GM18498 (cell line): ENCODE measurements at regions not wholly inside any gene's neighbourhood (a gene's known extent, or its start where the extent isn't known, plus 50 kb on each side); places are given as distances from the start of the nearest gene placed in this dataset.
"Not testable (repeated sequence)": the region's sequence is repeated elsewhere in the genome, so short reads cannot be mapped to it uniquely, and the experiment has no call there.

ENCODE experiments used
- ATAC-seq: cut with Tn5 transposase; IDR thresholded peaks from one replicate; pipeline ENCODE4 v1.9.1; 2021; ENCODE audit warnings: mild to moderate bottlenecking, moderate library complexity; ENCODE audit not compliant: unreplicated experiment

GRCh38 chr21:27390384-27390783, 423.5 kb upstream of the ADAMTS5 start:
- ATAC-seq = no peak

DNA sequence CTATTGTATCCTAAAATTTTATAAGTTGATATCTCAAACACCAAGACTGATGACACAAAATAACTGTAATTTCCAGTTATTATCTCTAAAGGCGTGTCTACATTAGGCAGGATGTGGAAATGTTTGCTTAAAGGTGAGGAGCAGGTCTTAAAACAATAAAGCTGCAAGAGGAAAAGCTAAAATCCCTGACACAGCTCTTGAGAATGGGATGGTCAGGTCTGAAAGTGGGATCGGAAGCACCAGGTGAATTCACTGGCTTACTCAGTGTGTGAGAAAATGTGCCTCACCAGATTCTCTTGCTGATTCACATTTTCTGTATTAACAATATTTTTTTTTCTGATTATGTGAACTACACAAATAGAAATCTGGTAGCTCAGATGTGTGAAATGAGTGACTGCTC, 421.9 kb upstream of the ADAMTS5 start:
- no peak for ATAC-seq

GRCh38 chr21:27382404-27382803, 415.5 kb upstream of the ADAMTS5 start:
- no peak for ATAC-seq

DNA sequence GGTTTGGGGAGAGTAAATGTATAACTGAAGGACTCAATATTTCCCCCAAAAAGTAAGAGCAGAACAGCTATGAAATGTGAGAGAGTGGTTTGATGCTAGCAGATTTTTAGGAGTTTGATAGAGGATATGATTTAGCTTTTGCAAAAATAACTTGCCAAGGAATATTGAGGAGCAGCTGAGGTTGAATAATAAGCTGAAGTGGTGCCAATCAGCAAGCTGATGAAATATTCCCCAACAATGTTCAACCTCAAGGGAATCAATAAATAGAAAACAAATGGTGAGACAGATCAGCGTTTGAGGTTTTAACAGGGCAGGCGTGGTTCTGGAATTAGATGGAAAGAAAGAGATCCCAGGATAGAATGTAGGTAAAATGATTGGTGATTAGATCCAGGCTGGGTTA, 413.4 kb upstream of the ADAMTS5 start:
- ATAC-seq = no peak

- no peak for ATAC-seq
These were observed 412.5 kb upstream of the ADAMTS5 start for GRCh38 chr21:27379354-27379753.

- no peak for ATAC-seq
These were observed 405.5 kb upstream of the ADAMTS5 start for GRCh38 chr21:27372381-27372780.

DNA sequence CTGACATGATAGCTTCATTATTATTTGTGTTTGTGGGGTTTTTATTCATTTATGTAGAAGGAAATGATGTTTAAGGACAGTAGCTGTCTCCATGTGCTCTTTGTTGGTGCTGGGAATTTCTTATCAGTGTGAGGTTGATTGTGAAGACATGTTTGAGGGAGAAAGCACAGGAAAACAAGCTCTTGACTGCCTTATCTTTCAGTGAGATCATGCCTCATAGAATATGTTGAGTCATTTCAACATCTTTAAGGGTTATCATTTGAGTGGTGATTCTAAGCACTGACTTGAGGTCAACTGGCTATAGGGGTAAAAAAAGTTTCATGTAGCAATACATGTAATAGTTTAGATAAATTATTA, 405.1 kb upstream of the ADAMTS5 start:
- ATAC-seq = no peak

DNA sequence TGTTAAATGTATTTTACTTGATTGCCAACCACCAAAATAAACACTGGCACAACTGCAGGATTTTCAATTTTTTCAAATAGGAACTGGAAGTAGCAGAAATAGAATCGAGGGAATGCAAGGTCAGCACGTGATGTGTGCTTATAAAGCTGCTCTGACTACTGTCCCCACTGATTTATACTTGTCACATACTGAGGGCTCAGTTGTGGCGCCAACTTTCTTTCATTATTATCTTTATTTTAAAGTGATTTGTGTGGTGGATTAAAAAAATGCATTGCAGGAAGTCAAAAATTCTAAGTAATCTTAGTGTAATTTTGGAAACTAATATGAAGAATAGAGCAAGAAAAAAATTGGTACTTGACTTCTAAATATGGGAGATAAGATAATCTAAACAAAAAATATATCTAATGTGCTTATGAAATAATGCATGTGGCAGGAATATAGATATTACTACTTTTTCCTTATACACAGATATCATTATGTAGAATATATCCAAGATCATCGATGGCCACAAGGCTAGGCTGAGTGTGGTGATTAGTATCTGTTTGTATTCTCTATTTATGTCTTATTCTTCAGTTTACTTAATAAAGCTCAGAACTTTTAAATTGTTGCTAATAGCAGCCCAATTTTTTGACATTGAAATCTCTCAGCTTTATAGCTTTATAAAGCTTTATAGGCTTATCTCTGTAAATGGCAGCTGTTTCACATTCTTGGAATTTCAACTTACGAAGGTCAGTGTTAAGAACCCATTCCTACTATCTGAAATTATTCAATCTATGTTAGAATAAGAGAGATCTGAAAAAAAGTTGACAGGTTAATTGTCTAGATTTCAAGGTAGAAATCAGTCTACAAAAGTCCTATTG, 404.5 kb upstream of the ADAMTS5 start:
- ATAC-seq = no peak

DNA sequence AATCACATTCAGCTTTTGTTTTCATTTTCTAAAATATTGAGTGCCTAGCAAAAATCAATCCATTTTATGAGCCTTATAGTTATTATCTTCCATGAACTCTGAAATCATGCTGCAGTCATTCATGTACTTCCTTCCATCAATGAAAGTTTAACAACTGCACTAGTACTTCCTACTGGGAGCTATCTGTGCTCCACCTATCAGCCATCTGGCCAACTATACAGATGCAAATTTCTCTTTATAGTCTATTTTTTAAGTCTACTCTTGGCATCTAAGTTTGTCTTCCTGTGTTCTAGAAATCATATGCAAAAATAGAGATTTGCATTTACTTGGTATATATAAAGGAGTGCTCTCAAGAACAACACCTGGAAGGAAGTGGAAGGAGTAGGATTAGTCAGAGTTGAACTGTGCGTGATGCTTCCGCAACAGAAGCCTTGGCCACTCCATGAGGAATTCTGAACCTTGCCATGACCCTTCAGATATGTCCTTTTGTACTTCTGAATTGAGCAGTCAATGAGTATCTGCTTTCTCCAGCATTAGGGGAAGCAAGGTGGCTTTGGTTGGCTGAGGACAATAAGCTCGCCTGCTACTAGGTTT, 403.2 kb upstream of the ADAMTS5 start:
- no peak for ATAC-seq

GRCh38 chr21:27369234-27369633, 402.3 kb upstream of the ADAMTS5 start:
- ATAC-seq = no peak

GRCh38 chr21:27366646-27367235, 399.9 kb upstream of the ADAMTS5 start:
- no peak for ATAC-seq

DNA sequence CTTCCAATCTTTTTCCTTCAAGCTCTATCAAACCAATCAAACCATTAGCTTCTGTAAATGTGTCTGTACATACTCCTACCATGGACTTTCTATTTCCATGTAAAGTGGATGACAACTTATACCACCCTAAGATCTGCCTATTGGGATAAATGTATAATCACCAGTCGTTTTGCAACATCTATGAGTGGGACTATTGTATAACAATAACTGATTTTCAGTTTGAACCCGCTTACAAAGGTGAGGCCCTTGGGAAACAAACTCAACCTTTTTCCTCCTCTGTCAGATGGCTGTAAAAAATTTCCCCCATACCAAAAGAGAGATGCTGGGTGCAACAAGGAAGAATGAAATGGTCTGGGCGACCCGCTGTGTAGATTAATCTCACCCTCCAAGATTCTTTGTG, 399.1 kb upstream of the ADAMTS5 start:
- no peak for ATAC-seq

GRCh38 chr21:27365394-27365793, 398.5 kb upstream of the ADAMTS5 start:
- no peak for ATAC-seq

GRCh38 chr21:27363719-27364477, 397.0 kb upstream of the ADAMTS5 start:
- no peak for ATAC-seq

DNA sequence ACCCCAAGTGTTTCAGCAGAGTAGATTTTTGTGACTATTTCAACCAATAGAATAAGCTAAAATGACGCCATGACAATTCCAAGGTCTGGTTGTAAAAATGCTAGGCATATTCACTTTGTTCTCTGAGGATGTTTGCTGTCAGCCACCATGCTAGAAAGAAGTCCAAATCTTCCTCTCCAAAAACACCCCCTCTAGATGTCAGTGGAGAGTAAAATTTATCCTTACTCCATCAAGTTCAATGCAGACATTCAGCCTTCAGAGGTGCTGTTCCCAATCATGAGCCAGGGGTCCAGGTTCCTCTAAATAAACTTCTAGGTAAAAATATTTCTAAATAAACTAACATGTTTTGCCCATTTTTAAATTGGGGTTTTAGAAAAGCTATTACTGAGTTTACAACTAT, 395.4 kb upstream of the ADAMTS5 start:
- no peak for ATAC-seq

DNA sequence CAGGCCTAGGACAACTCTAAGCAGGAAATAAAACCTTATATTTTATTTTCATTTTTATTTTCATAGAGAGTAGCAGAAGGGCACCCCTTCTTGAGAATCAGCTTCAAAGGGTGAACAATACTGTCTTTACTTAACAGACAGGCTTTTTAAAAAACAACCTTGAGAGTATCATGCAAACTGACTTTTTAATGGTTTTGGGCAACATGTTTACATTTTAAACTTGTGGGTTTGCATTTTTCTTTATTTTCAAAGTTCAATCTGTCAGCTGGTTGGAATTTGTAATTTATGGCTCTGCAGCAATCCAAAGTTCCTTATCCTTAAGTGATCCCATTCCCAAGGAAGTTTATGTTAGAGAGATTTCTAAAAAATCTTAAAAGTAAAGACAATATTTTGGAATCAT, 392.3 kb upstream of the ADAMTS5 start:
- ATAC-seq = no peak

DNA sequence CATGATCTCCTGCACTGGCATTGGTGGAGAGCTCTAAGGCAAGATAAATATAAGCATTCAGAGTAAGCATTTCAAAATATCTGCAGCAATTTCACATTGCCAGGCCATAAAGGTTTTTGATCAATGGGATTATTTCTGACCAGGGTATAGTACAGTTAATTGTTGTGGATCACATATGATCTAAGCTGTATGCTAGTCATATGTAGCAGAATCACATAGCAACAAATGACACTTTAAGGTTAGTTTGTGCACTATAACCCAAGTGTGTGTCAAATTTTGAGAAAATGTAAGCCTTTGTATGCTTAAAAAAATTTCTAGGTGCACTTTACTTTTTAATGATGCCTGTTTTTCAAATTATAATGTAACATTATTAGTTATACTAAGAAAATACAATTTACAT, 386.0 kb upstream of the ADAMTS5 start:
- no peak for ATAC-seq

GRCh38 chr21:27346041-27346448, 379.2 kb upstream of the ADAMTS5 start:
- ATAC-seq = no peak

- ATAC-seq = no peak
These were observed 373.0 kb upstream of the ADAMTS5 start for GRCh38 chr21:27339902-27340301.

- ATAC-seq = not testable (repeated sequence)
These were observed 371.1 kb upstream of the ADAMTS5 start for GRCh38 chr21:27338007-27338406.

DNA sequence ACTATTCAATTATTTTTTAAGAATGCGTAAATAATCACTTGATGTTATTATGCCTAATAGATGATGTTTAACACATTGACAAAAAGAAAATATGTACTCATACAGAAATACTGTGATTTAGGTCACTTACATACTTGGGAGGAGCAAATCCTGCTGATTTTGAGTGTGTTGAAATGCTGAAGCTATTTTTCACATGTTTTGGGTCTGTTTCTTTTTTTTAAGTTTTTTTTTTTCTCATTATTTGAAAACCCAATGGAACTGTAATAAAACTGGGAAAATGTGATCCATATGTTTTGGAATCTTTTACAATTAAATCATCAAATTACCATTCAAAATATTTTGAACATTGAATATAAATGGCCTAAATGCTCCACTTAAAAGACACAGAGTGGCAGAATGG, 366.2 kb upstream of the ADAMTS5 start:
- ATAC-seq = no peak
